Middle frontal gyrus (tissue), 1 donor: ENCODE measurements at regions not wholly inside any gene's neighbourhood (a gene's known extent, or its start where the extent isn't known, plus 50 kb on each side); places are given as distances from the start of the nearest gene placed in this dataset.

Experiments used
- DNase-seq: peaks from one replicate; pipeline ENCODE4 v3.0.0-alpha.2; 2015; ENCODE audit warnings: low spot score; ENCODE audit errors: extremely low spot score

GRCh38 chr10:107657851-107658250 is 493.3 kb upstream of the SORCS1 start:
- no peak for DNase-seq

GRCh38 chr10:107656932-107657331 is 492.4 kb upstream of the SORCS1 start:
- no peak for DNase-seq

- DNase-seq, result no peak
Observed at GRCh38 chr10:107653832-107654287, 489.4 kb upstream of the SORCS1 start.

GRCh38 chr10:107650939-107651338 is 486.4 kb upstream of the SORCS1 start:
- no peak for DNase-seq

- no peak for DNase-seq
Observed at GRCh38 chr10:107649249-107649648, 484.7 kb upstream of the SORCS1 start.

- no peak for DNase-seq
Observed at GRCh38 chr10:107647462-107647861, 483.0 kb upstream of the SORCS1 start.

- DNase-seq, result no peak
Observed at GRCh38 chr10:107631876-107632275, 467.4 kb upstream of the SORCS1 start.

GRCh38 chr10:107626862-107627261 is 462.4 kb upstream of the SORCS1 start:
- no peak for DNase-seq

GRCh38 chr10:107623292-107623691 is 458.8 kb upstream of the SORCS1 start:
- DNase-seq, result no peak

- DNase-seq, result no peak
Observed at GRCh38 chr10:107619139-107619538, 454.6 kb upstream of the SORCS1 start.

GRCh38 chr10:107618504-107618994 is 454.0 kb upstream of the SORCS1 start:
- no peak for DNase-seq

GRCh38 chr10:107616463-107617410 is 452.2 kb upstream of the SORCS1 start:
- DNase-seq, result no peak

GRCh38 chr10:107616031-107616430 is 451.5 kb upstream of the SORCS1 start:
- DNase-seq, result no peak

- DNase-seq, result no peak
Observed at GRCh38 chr10:107614939-107615685, 450.6 kb upstream of the SORCS1 start.

- no peak for DNase-seq
Observed at GRCh38 chr10:107611115-107611514, 446.6 kb upstream of the SORCS1 start.

- no peak for DNase-seq
Observed at GRCh38 chr10:107589081-107589480, 424.6 kb upstream of the SORCS1 start.

GRCh38 chr10:107585630-107586029 is 421.1 kb upstream of the SORCS1 start:
- DNase-seq, result no peak

- DNase-seq, result no peak
Observed at GRCh38 chr10:107583974-107584373, 419.5 kb upstream of the SORCS1 start.

- no peak for DNase-seq
Observed at GRCh38 chr10:107579970-107580369, 415.5 kb upstream of the SORCS1 start.

GRCh38 chr10:107577221-107577620 is 412.7 kb upstream of the SORCS1 start:
- no peak for DNase-seq

GRCh38 chr10:107576746-107577145 is 412.2 kb upstream of the SORCS1 start:
- no peak for DNase-seq

- no peak for DNase-seq
Observed at GRCh38 chr10:107565014-107565413, 400.5 kb upstream of the SORCS1 start.
